ENCODE measurements at regions not wholly inside any gene's neighbourhood (a gene's known extent, or its start where the extent isn't known, plus 50 kb on each side); places are given as distances from the start of the nearest gene placed in this dataset.
"Not testable (repeated sequence)": the region's sequence is repeated elsewhere in the genome, so short reads cannot be mapped to it uniquely, and the experiment has no call there.

DNA sequence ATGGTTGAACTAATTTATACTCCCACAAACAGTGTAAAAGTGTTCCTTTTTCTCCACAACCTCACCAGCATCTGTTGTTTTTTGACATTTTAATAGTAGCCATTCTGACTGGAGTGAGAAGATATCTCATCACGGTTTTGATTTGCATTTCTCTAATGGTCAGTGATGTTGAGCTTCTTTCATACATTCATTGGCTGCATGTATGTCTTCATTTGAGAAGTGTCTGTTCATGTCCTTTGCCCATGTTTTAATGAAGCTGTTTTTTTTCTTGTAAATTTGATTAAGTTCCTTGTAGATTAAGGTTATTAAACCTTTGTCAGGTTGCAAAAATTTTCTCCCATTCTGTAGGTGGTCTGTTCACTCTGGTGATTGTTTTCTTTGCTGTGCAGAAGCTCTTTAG is 281.1 kb downstream of the PTH2R start:
- DNase-seq, result not testable (repeated sequence)

DNA sequence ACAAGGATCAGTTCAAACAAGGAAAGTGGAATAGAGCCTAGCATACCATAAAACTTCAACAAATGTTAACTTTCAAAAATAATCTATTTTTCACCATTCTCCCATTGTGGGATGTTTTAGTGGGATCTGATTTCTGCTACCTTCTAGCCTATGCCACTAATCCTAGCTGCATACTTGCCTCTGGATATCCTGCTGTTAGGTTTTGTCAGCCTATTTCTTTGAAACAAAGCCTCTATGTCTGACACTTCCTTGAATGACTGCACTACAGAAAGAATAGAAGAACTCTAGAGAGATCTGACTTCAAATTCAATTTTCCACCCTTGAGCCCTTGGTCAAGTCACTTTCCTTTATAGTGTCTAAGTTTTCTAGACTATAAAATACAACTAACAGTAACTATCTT is 291.5 kb downstream of the PTH2R start:
- DNase-seq, result no peak

DNA sequence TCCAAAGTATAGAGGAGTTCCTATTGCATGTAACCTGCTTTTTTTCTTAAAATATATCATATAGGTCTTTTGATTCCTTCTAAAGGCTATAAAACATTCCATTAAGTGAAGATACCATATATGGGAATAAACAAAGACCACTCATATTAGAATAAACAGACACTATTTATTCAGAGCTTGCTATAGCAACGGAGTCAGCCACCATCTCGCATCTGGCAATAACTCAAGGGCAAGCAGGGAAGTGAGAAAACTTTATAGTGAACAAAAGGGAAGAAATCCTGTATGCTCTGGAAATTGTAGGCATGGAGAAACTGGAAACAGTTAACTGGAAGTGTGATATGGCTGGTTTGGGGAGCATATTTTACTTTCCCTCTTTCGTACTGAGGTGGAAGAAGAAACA is 301.9 kb downstream of the PTH2R start:
- DNase-seq, result no peak

DNA sequence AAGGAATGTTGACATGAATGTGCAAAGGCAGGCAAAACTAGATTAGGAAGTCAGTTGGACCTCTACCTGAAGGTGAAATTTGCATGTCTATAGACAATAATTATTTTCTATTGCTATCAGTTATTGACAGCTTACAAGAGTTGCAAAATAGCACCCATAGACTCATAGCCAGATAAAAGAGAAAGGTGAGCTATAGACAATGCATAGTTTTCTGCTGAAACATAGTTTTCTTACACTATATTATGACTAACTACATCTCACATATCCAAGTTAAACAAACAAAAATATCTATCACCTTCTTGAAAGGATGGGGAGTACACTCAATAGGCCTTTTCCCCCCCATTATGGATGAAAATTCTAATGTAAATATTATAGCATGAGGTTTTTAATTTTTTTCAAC is 305.0 kb downstream of the PTH2R start:
- DNase-seq, result no peak

DNA sequence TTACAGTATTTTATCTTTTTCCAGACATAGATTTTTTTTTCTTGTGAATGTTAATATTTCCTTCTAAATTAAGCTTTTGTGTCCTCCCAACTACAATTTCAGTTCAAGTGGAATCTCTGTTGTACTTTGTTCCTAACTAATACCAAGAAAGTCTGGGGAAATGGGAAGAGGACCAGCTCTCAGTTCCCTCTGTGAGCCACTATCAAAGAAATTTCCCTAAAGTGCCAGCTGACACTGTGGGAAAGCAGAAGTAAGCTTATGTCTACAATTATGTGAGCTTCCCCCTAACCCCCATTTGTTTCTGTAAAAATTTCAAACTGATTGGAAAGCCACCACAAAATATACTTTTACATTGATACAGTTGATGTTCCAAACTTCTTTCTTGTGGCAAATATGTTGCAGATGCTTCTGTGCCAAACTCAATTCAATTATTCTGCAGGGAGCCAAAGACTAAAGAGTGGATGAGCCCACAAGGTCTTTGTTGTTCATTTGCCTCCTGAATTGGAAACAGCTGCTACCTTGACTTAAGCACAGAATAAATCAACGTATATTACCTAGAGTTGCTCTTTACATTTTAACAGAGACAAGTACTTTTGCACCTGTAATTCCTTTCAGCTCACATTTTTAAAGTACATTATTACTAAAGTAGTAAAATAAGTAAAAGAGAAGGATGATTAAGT is 306.6 kb downstream of the PTH2R start:
- DNase-seq, result no peak

DNA sequence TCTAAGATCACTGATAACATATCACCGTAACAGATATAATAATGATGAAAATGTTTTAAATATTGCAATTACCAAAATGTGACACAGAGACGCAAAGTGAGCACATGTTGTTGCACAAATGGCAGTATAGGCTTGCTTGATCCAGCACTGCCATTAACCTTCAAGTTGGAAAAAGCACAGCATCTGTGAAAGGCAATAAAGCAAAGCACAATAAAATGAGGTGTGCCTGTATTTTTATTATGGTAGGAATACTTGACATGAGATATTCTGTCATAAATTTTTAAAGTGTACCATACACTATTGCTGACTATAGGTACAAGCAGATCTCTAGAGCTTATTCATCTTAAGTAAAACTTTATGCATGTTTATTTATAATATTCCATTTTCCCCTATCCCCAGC is 312.2 kb downstream of the PTH2R start:
- no peak for DNase-seq

DNA sequence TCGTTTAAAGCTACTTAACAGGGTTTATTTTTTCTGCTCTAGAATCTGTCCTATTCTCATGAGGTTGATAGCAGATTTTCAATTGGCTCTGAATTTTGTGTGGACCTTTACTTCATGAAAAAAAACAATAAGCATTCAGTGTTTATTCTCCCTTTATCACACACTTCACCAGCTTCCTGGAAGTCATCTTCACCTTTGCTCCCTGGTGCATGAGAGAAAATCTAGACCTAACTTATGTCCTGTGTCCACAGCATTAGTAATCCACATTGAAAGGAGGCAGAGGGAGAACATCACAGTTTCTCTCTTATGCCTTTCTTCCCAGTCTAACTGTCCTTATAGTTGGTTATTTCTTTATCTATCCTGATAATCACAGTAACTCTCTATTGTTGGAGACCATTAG is 316.1 kb downstream of the PTH2R start:
- no peak for DNase-seq

DNA sequence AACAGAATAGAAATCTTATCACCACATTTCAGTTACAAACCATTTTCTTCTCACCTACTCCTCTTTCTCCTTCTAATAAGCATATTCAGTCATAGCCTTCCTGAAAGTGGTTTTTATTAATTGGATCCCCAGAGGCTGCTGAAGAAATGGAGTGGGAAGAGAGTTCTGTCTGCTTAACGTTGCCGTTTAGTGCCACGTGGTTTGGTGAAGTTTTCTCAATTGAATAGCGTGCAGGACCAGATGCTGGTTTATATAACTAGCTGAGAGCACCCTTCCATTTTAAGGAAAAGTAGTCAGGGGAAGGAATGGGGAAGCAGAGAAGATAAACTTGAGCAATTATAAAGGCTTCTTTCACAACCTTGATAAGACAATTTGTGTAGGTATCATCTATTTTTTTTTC is 318.7 kb downstream of the PTH2R start:
- DNase-seq, result no peak

DNA sequence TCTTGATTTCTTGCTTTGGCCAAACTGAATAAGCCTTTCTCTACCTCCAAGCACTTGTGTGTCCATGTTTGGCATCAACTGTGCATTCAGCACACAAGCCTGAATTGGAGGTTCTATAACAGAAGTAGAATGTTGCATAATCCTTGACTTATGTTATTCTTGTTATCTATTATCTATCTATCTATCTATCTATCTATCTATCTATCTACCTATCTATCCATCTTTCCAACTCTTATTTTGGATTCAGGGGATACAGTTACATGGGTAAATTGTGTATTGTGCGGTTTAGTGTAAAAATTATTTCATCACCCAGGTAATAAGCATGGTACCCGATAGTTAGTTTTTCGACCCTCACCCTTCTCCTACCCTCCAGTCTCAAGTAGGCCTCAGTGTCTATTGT is 319.6 kb downstream of the PTH2R start:
- DNase-seq, result no peak

DNA sequence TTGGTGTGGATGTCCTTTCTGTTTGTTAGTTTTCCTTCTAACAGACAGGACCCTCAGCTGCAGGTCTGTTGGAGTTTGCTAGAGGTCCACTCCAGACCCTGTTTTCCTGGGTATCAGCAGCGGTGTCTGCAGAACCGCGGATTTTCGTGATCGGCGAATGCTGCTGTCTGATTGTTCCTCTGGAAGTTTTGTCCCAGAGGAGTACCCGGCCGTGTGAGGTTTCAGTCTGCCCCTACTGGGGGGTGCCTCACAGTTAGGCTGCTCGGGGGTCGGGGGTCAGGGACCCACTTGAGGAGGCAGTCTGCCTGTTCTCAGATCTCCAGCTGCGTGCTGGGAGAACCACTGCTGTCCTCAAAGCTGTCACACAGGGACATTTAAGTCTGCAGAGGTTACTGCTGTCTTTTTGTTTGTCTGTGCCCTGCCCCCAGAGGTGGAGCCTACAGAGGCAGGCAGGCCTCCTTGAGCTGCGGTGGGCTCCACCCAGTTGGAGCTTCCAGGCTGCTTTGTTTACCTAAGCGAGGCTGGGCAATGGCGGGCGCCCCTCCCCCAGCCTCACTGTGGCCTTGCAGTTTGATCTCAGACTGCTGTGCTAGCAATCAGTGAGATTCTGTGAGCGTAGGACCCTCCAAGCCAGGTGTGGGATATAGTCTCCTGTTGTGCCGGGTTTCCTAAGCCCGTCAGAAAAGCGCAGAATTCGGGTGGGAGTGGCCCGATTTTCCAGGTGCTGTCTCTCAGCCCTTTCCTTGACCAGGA is 345.2 kb downstream of the PTH2R start:
- not testable (repeated sequence) for DNase-seq

DNA sequence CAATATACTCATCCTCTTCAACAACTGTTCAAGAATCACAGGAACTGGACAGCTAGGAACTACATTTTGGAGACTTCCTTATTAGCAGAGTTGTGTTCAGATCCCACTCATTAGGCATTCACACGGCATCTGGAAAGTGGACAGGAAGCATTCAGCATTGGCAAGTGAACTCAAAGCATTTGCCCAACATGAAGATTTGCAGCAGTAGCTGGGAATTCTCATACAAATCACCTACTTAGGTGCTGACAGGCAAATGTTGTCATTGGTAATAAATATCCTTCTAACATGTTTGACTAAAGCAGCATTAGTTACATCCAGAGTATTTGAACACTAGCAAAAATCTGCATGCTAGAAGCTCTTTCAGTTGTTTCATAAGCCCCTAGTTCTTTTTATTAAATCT is 350.8 kb downstream of the PTH2R start:
- DNase-seq, result no peak

DNA sequence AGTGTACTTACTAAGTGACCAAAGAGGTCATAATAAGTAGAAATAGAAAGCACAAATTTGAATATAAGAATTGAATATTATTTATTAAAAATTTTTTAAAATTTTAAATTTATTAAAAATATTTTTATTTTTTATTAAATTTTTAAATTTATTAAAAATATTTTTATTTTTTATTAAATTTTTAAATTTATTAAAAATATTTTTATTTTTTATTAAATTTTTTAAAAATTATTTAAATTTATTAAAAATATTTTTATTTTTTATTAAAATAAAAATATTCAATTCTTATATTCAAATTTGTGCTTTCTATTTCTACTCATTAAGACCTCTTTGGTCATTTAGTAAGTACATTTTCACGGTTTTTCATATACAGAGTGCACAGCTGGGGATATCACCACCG is 366.5 kb downstream of the PTH2R start:
- not testable (repeated sequence) for DNase-seq

DNA sequence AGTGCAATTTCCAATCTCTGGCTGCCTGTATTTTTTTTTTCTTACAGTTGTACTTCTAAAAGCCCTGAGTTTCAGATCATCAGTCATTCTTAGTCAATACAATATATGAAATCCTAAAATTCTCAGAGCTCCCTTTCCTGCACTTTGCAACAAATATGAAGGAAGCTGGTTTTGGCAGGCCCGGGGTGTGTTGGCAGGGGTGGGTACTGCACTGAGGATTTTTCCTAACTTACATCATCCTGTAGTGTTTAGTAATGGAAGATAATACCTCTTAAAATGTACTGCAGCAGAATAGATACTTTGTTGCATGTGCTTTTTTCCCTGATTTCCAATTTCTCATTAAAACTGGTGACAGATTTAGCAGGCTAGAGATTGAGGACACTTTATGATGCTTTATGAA is 374.6 kb downstream of the PTH2R start:
- DNase-seq, result no peak

DNA sequence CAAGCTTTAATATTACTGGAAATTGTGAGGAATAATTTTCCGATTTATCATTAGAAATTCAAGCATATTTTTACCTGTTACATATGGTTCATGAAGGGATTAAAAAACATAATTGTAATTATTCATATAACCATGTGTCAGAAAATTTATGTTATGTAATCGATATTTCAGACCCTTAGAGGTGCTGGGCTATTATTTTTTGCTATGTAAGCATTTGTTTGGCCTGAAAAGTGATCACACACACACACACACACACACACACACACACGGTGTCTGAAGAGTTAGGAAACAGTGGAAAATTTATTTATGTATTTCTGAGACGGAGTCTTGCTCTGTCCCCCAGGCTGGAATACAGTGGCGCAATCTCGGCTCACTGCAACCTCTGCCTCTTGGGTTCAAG is 375.5 kb downstream of the PTH2R start:
- DNase-seq, result no peak

DNA sequence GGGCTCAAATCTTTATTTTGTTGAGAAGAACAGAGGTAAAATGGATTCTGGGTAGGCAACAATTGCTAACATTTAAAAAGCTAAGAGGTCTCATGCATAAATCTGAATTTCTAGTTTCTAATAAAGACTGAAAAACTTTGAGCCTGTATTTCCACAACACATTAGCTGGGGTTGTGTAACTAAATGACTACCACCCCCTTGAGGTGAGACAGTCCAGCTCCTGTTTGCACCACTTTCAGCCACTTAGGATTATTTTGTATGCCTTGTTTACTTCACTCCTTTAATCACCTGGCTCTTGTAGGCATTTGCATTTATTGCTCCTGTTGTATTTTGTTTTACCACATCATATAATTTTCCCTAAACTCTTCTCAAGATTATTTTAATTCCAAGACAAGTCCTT is 376.6 kb downstream of the PTH2R start:
- no peak for DNase-seq

DNA sequence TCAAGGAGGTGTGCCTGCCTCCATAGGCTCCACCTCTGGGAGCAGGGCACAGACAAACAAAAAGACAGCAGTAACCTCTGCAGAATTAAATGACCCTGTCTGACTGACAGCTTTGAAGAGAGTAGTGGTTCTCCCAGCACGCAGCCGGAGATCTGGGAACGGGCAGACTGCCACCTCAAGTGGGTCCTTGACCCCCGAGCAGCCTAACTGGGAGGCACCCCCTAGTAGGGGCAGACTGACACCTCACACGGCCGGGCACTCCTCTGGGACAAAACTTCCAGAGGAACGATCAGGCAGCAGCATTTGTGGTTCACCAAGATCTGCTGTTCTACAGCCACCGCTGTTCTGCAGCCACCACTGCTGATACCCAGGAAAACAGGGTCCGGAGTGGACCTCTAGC is 378.2 kb downstream of the PTH2R start:
- DNase-seq, result not testable (repeated sequence)

DNA sequence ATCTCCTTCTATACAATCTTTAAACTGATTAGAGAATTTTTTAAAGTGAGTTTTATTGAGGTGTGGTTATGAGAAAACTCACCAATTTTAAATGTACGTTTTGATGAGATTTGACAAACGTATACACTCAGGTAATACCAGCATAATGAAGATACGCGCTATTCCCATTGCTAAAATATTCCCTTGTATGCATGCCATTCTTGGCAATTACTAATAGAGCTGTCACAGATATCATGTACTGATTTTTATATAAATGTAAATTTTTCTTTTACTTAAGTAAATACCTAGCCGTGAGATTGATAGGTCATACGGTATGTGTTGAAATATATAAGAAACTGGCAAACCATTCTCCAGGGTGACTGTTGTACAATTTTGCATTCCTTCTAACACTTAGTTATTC is 384.7 kb downstream of the PTH2R start:
- no peak for DNase-seq

DNA sequence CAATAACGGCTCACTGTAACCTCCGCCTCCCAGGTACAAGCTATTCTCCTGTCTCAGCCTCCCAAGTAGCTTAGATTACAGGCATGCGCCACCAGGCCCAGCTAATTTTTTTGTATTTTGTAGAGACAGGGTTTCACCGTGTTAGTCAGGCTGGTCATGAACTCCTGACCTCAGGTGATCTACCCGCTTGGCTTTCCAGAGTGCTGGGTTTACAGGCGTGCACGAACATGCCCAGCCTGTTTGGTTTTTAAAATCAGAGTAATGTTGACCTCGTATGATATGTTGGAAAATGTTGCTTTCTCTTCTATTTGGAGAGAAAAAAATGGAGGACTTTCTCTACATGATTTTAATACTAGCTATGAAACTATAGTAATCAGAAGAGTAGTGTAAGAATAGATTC is 386.2 kb downstream of the PTH2R start:
- no peak for DNase-seq

DNA sequence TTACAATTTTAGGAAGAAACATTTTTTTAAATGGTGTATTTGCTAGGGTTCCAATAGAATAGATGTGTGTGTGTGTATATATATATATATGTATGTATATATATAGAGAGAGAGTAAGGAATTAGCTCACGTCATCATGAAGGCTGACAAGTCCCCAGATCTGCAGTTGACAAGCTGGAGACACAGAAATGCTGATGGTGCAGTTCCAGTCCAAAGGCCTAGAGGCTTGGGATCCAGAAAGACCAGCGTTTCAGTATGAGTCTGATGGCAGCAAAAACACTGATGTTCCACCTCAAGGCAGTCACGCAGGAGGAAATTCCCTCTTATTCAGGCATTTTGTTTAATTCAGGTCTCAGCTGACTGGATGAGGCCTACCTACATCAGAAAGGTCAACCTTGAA is 386.8 kb downstream of the PTH2R start:
- no peak for DNase-seq

DNA sequence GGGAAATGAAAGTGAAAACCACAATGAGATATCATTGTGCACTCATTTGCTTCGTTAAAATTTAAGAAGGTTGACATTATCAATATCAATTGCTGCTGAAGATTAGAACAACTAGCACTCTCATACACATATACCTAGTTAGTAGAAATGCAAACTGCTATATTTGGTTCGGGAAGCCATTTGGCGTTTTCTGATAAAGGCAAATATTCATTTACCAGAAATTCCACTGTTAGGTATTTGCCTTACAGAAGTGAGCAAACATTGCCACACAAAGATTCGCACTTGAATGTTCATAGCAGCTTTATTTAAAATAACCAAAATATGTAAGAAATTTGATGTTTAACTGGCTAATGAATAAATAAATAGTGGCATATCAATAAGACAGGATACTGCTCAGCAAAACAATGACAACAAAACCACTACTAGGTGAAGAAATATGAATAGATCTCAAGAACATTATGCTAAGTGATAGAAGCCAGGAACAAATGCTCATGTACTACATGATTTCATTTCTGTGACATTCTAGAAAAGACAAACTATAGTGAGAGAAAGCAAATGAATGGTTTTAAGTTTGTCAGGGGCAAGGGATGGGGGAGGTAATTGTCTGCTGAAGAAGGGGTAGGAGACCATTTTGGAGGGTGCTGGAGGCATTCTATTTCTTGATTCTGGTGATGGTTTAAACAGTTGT is 387.8 kb downstream of the PTH2R start:
- DNase-seq, result no peak

DNA sequence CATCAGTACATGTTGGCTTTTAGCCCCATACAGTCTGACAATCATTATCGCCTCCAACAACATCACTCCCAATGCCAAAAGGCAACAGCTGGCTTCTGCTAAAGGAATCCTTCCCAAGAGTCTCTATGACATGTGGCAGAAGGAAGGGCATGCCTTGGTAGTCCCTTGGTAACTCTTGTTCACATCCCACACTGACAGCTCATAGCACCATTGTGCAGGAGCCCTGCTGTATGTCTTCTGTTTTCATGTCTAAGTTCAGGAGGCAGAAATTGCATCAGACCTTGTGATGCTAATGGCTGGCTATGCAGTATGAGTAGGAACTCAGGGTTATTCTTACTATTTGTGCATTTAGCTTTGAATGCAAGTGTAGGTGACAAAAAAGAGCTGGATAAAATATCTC is 392.1 kb downstream of the PTH2R start:
- no peak for DNase-seq

DNA sequence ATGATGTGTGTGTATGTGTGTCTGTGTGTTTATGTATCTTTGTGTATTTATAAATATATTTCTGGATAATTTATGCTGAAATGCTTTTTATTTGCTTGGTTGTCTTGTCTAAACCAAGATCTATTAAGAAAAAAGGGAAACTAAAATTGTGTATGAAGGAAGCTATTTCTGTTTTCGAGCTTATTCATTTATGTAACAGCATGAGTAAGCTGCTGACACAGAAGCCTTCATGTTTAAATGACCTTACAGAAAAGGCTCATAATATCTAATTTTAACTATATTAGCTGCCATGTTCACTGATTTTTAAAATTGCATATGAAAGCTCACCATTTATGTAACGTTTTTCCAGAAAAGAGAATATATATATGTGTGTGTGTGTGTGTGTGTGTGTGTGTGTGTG is 392.8 kb downstream of the PTH2R start:
- DNase-seq, result no peak

DNA sequence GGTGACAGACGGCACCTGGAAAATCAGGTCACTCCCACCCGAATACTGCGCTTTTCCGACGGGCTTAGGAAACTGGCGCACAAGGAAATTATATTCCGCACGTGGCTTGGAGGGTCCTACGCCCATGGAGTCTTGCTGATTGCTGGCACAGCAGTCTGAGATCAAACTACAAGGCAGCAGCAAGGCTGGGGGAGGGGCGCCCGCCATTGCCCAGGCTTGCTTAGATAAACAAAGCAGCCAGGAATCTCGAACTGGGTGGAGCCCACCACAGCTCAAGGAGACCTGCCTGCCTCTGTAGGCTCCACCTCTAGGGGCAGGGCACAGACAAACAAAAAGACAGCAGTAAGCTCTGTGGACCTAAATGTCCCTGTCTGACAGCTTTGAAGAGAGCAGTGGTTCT is 394.3 kb downstream of the PTH2R start:
- DNase-seq, result not testable (repeated sequence)

DNA sequence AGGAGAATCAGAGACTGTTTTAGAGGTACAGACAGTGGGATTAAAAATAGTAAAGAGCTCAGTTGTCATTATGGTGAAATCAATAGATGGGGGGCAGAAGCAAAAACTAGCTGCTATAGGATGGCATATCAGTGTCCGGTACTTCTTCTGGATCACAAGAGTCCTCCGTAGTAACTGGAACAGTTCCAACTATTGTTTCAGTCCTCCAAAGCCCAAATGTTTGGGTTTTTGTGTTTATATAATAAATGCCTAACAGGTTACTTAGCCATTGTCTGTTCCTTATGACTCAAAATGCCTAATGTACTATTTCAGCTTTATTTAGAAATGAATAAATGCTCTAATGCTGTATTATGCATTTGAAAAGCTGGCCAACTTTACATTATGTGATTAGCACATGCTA is 401.2 kb downstream of the PTH2R start:
- no peak for DNase-seq
